Psoas muscle (tissue), 7 donors: ENCODE measurements at regions not wholly inside any gene's neighbourhood (a gene's known extent, or its start where the extent isn't known, plus 50 kb on each side); places are given as distances from the start of the nearest gene placed in this dataset.

Experiments used
- ATAC-seq, 4 donors: fragments of 200-7000 bp; cut with Tn5 transposase; one replicate each; pipeline ENCODE4 v1.9.1; 2020; ENCODE audit warnings: moderate library complexity in 3 of 4, mild to moderate bottlenecking in 2 of 4
- DNase-seq, 2 donors: peaks; one replicate each; pipeline ENCODE4 v3.0.0-alpha.2; 2020
- H3K27ac ChIP-seq: fragments of 200-600 bp; one replicate; pipeline ENCODE4 v1.8.0; 2022
- H3K27me3 ChIP-seq, 3 donors: fragments of 200-600 bp in 1 of 3; one replicate each; pipeline versions ENCODE4 v1.6.1 to v1.8.0; 2013 to 2022; ENCODE audit warnings: low read length in 2 of 3, mild to moderate bottlenecking in 2 of 3, moderate library complexity in 1 of 3; ENCODE audit not compliant: insufficient read depth in 3 of 3
- H3K36me3 ChIP-seq, 2 donors: fragments of 200-600 bp in 1 of 2; one replicate each; pipeline versions ENCODE4 v1.6.1 to v1.8.0; 2013 to 2022; ENCODE audit warnings: low read depth in 1 of 2, mild to moderate bottlenecking in 1 of 2, moderate library complexity in 1 of 2; ENCODE audit not compliant: insufficient read depth in 1 of 2
- H3K4me1 ChIP-seq: fragments of 200-600 bp; one replicate; pipeline ENCODE4 v1.8.0; 2022
- H3K4me3 ChIP-seq: fragments of 200-600 bp; one replicate; pipeline ENCODE4 v1.8.0; 2022; ENCODE audit warnings: mild to moderate bottlenecking
- H3K9me3 ChIP-seq: fragments of 200-600 bp; one replicate; pipeline ENCODE4 v1.8.0; 2022
- CTCF ChIP-seq: fragments of 200-600 bp; IDR thresholded peaks from one replicate; pipeline ENCODE4 v1.8.0; 2022; ENCODE audit warnings: antibody characterized with exemption
- WGBS, 3 donors: extraction: QIAGEN DNeasy Blood & Tissue Kit; methylation state at CpG; one replicate each; pipeline versions ENCODE4 v1.1.6 to v1.1.7; 2013; 5-methylcytosine and 5-hydroxymethylcytosine counted together
- intact Hi-C, 2 donors: fragments of 100-400 bp; cut with DNase I; formaldehyde crosslinking; loops; one replicate each; pipeline versions ENCODE4 v1.11.0 to v1.14.2; 2022
- donor health status: healthy with polysubstance abuse.
- donor health status: DM: no; HTN: no; CAD: no; lungs with moderate emphysema.
- donor health status: Bipolar disorder and iron deficiency.
- donor health status: healthy.
- donor health status: DM: yes; HTN: yes; CAD: no.
- donor health status: DM: no; HTN: no; CAD: no.
- donor health status: DM: yes; HTN: yes; CAD: no.

GRCh38 chr2:163155925-163156324 is 317.4 kb upstream of the KCNH7 start:
- H3K4me1 ChIP-seq = no peaks in the 10 kb centered on the region
- no peak for DNase-seq

GRCh38 chr2:163155279-163155883 is 316.8 kb upstream of the KCNH7 start:
- Histone ChIP-seq H3K27ac (no peak overlapping the region), H3K4me1 (no peaks in the 10 kb centered on the region), H3K27me3 (no peaks in the 10 kb centered on the region), H3K4me3 (no peak overlapping the region), H3K36me3 (no peaks in the 10 kb centered on the region), H3K9me3 (no peaks in the 10 kb centered on the region)
- DNase-seq = no peak
- peak in 2 of 4 donors; percentile 36 to 52 for ATAC-seq
- peak; percentile 64 for TF ChIP-seq CTCF
- 36 to 43% (median 40%) methylated on average over 3 of the region's 3 CpGs for WGBS, 3 donors
- intact Hi-C loops = no loop called here

More at GRCh38 chr2:163155925-163156324, 317.4 kb upstream of the KCNH7 start:
- 94 to 98% (median 97%) methylated on average over 2 of the region's 2 CpGs for WGBS, 3 donors
- H3K27me3 ChIP-seq = no peaks in the 10 kb centered on the region
- H3K4me3 ChIP-seq = no peak overlapping the region
- no peak overlapping the region for H3K27ac ChIP-seq
- intact Hi-C loops = no loop called here
- ATAC-seq = no peak
- H3K36me3 ChIP-seq = no peaks in the 10 kb centered on the region
- no peaks in the 10 kb centered on the region for H3K9me3 ChIP-seq
- TF ChIP-seq CTCF = no peak

GRCh38 chr2:163142618-163143017 is 304.1 kb upstream of the KCNH7 start:
- WGBS, 3 donors = 91 to 98% (median 92%) methylated on average over 2 of the region's 2 CpGs
- no peak overlapping the region for H3K4me3 ChIP-seq

GRCh38 chr2:163138947-163139346 is 300.4 kb upstream of the KCNH7 start:
- DNase-seq = no peak
- 40 to 56% (median 52%) methylated on average over 2 of the region's 2 CpGs for WGBS, 3 donors
- intact Hi-C loops = no loop called here
- no peak for ATAC-seq
- Histone ChIP-seq H3K9me3 (no peaks in the 10 kb centered on the region), H3K36me3 (no peaks in the 10 kb centered on the region), H3K27ac (no peak overlapping the region), H3K27me3 (no peaks in the 10 kb centered on the region), H3K4me1 (no peaks in the 10 kb centered on the region), H3K4me3 (no peak overlapping the region)
- no peak for TF ChIP-seq CTCF

More at GRCh38 chr2:163142618-163143017, 304.1 kb upstream of the KCNH7 start:
- H3K4me1 ChIP-seq = no peaks in the 10 kb centered on the region
- no peaks in the 10 kb centered on the region for H3K27me3 ChIP-seq
- no peak for DNase-seq
- no peak for TF ChIP-seq CTCF
- no peak overlapping the region for H3K27ac ChIP-seq
- no peaks in the 10 kb centered on the region for H3K36me3 ChIP-seq
- ATAC-seq = no peak
- H3K9me3 ChIP-seq = no peaks in the 10 kb centered on the region
- intact Hi-C loops = no loop called here

GRCh38 chr2:163135256-163135655 is 296.7 kb upstream of the KCNH7 start:
- H3K36me3 ChIP-seq = no peaks in the 10 kb centered on the region
- intact Hi-C loops = no loop called here
- DNase-seq = no peak
- H3K4me3 ChIP-seq = no peak overlapping the region
- H3K9me3 ChIP-seq = no peaks in the 10 kb centered on the region
- ATAC-seq = no peak
- 29 to 33% (median 32%) methylated on average over 1 of the region's 1 CpG for WGBS, 3 donors
- H3K27ac ChIP-seq = no peak overlapping the region
- no peaks in the 10 kb centered on the region for H3K27me3 ChIP-seq
- H3K4me1 ChIP-seq = no peaks in the 10 kb centered on the region
- TF ChIP-seq CTCF = no peak
